H1 (cell line): ENCODE measurements at regions not wholly inside any gene's neighbourhood (a gene's known extent, or its start where the extent isn't known, plus 50 kb on each side); places are given as distances from the start of the nearest gene placed in this dataset.

Experiments used
- CTCF ChIA-PET: fragments of 300-600 bp; sonication (Branson Sonifier 250); formaldehyde crosslinking; loops from one replicate; lab custom pipeline; 2021; ENCODE audit not compliant: partially characterized antibody; lab: Charles Lee
- POLR2A ChIA-PET: fragments of 300-600 bp; sonication (Branson Sonifier 250); formaldehyde crosslinking; loops from one replicate; lab custom pipeline; 2021; ENCODE audit warnings: inconsistent platforms; ENCODE audit not compliant: partially characterized antibody; lab: Charles Lee
- DNase-seq, 2 experiments: peaks; one replicate each; pipeline versions ENCODE4 v3.0.0 to v3.0.0-alpha.2; 2010 to 2022; ENCODE audit warnings: low spot score in 2 of 2, low read depth in 1 of 2, mixed read lengths in 1 of 2
- FAIRE-seq: peaks from 2 replicates; lab custom pipeline; 2011; peaks lifted over from hg19 to GRCh38; lab: Jason Lieb, UNC
- H2AFZ ChIP-seq: 2 replicates; pipeline ENCODE4 v1.8.1; 2012; ENCODE audit warnings: low read length, inconsistent platforms
- H2AK5ac ChIP-seq: 2 replicates; pipeline ENCODE4 v1.6.1; 2013; ENCODE audit warnings: low read depth, low read length
- H2BK120ac ChIP-seq: replicated peaks from 2 replicates; pipeline ENCODE3; 2013; ENCODE audit warnings: low read depth, low read length, inconsistent platforms
- H2BK12ac ChIP-seq: 2 replicates; pipeline ENCODE4 v1.6.1; 2013; ENCODE audit warnings: low read depth, low read length
- H2BK15ac ChIP-seq: 2 replicates; pipeline ENCODE4 v1.6.1; 2013; ENCODE audit warnings: low read length
- H2BK20ac ChIP-seq: 2 replicates; pipeline ENCODE4 v1.6.1; 2013; ENCODE audit warnings: low read length
- H2BK5ac ChIP-seq: 2 replicates; pipeline ENCODE4 v1.6.1; 2013; ENCODE audit warnings: low read depth, low read length
- H3K14ac ChIP-seq: 2 replicates; pipeline ENCODE4 v1.6.1; 2013; ENCODE audit warnings: inconsistent platforms; ENCODE audit not compliant: insufficient read length
- H3K18ac ChIP-seq: 2 replicates; pipeline ENCODE4 v1.6.1; 2013; ENCODE audit warnings: low read length; ENCODE audit errors: extremely low read depth
- H3K23ac ChIP-seq: 2 replicates; pipeline ENCODE4 v1.6.1; 2013; ENCODE audit warnings: inconsistent platforms; ENCODE audit not compliant: insufficient read length
- H3K23me2 ChIP-seq: 2 replicates; pipeline ENCODE4 v1.6.1; 2013; ENCODE audit warnings: low read depth, low read length
- H3K27ac ChIP-seq: 2 replicates; pipeline ENCODE4 v1.6.1; 2011; ENCODE audit warnings: low read depth, low read length, inconsistent platforms
- H3K27me3 ChIP-seq, 4 experiments: replicated peaks in 1 of 4; 1 replicate in 1 of 4; 2 replicates in 3 of 4; pipeline versions ENCODE4 v1.6.1 to v1.8.1; 2011 to 2013; ENCODE audit warnings: low read length in 3 of 4, mild to moderate bottlenecking in 3 of 4, inconsistent platforms in 2 of 4, mixed read lengths in 2 of 4, moderate library complexity in 1 of 4; ENCODE audit not compliant: control insufficient read depth in 3 of 4, insufficient read depth in 3 of 4; ENCODE audit errors: extremely low read depth in 1 of 4
- H3K36me3 ChIP-seq, 4 experiments: 2 replicates each; pipeline versions ENCODE4 v1.6.1 to v1.8.1; 2011 to 2013; ENCODE audit warnings: mild to moderate bottlenecking in 4 of 4, low read length in 3 of 4, moderate library complexity in 2 of 4, control low read depth in 1 of 4, inconsistent platforms in 1 of 4; ENCODE audit not compliant: insufficient read depth in 4 of 4, control insufficient read depth in 2 of 4
- H3K4ac ChIP-seq: replicated peaks from 2 replicates; pipeline ENCODE3; 2013; ENCODE audit warnings: low read length, low read depth, mixed read lengths, inconsistent platforms; ENCODE audit not compliant: insufficient read length
- H3K4me1 ChIP-seq, 4 experiments: replicated peaks in 1 of 4; 1 replicate in 1 of 4; 2 replicates in 3 of 4; pipeline versions ENCODE4 v1.6.1 to v1.8.1; 2011 to 2013; ENCODE audit warnings: low read length in 3 of 4, inconsistent platforms in 2 of 4, mixed read lengths in 1 of 4; ENCODE audit not compliant: insufficient read depth in 4 of 4, control insufficient read depth in 3 of 4
- H3K4me2 ChIP-seq, 2 experiments: 2 replicates each; pipeline versions ENCODE4 v1.6.1 to v1.8.1; 2011 to 2013; ENCODE audit warnings: low read depth in 2 of 2, low read length in 2 of 2, control low read depth in 1 of 2, inconsistent platforms in 1 of 2, mild to moderate bottlenecking in 1 of 2; ENCODE audit not compliant: insufficient read depth in 1 of 2
- H3K4me3 ChIP-seq, 4 experiments: fragments of 200-600, 300-600 bp in 1 of 4; sonication (generic), shearing (Covaris generic), sonication (Bioruptor Twin) in 1 of 4; 2 replicates each; pipeline versions ENCODE4 v1.5.1 to v1.8.1; 2011 to 2016; ENCODE audit warnings: low read length in 4 of 4, low read depth in 3 of 4, control low read depth in 2 of 4, inconsistent platforms in 2 of 4, mild to moderate bottlenecking in 2 of 4, mixed read lengths in 1 of 4, moderate library complexity in 1 of 4; ENCODE audit not compliant: insufficient read depth in 2 of 4; ENCODE audit errors: extremely low read depth in 1 of 4
- H3K56ac ChIP-seq: replicated peaks from 2 replicates; pipeline ENCODE3; 2013; ENCODE audit warnings: low read depth, mild to moderate bottlenecking, mixed read lengths, low read length, inconsistent platforms; ENCODE audit not compliant: insufficient read length
- H3K79me1 ChIP-seq: 2 replicates; pipeline ENCODE4 v1.6.1; 2013; ENCODE audit warnings: low read depth, low read length, control low read depth
- H3K79me2 ChIP-seq, 2 experiments: 2 replicates each; pipeline versions ENCODE4 v1.6.1 to v1.8.1; 2012 to 2013; ENCODE audit warnings: low read length in 2 of 2, mild to moderate bottlenecking in 2 of 2, inconsistent platforms in 1 of 2; ENCODE audit not compliant: insufficient read depth in 2 of 2, control insufficient read depth in 1 of 2
- H3K9ac ChIP-seq, 4 experiments: replicated peaks in 1 of 4; 1 replicate in 1 of 4; 2 replicates in 3 of 4; pipeline versions ENCODE4 v1.6.1 to v1.8.1; 2011 to 2013; ENCODE audit warnings: low read depth in 3 of 4, low read length in 3 of 4, control low read depth in 2 of 4, mild to moderate bottlenecking in 2 of 4, moderate library complexity in 2 of 4, inconsistent platforms in 1 of 4; ENCODE audit errors: extremely low read depth in 1 of 4
- H3K9me3 ChIP-seq, 2 experiments: 2 replicates each; pipeline versions ENCODE4 v1.6.1 to v1.8.1; 2012 to 2013; ENCODE audit warnings: mild to moderate bottlenecking in 2 of 2, moderate library complexity in 2 of 2, control low read depth in 1 of 2, inconsistent platforms in 1 of 2, low read depth in 1 of 2, low read length in 1 of 2, mixed read lengths in 1 of 2; ENCODE audit not compliant: insufficient read depth in 2 of 2
- H4K20me1 ChIP-seq, 2 experiments: replicated peaks in 1 of 2; 2 replicates each; pipeline versions ENCODE3 to v1.8.1; 2011 to 2013; ENCODE audit warnings: inconsistent platforms in 2 of 2, low read length in 2 of 2, mild to moderate bottlenecking in 1 of 2; ENCODE audit not compliant: insufficient read depth in 2 of 2, control insufficient read depth in 1 of 2
- H4K5ac ChIP-seq: 2 replicates; pipeline ENCODE4 v1.6.1; 2013; ENCODE audit warnings: low read length, low read depth, mixed read lengths, inconsistent platforms; ENCODE audit not compliant: insufficient read length
- H4K8ac ChIP-seq: 2 replicates; pipeline ENCODE4 v1.8.0; 2013; ENCODE audit warnings: mild to moderate bottlenecking, moderate library complexity, low read length, inconsistent platforms; ENCODE audit not compliant: insufficient read depth; ENCODE audit errors: extremely low read depth
- H4K91ac ChIP-seq: replicated peaks from 2 replicates; pipeline ENCODE3; 2013; ENCODE audit warnings: low read length, mixed read lengths, inconsistent platforms; ENCODE audit not compliant: insufficient read length
- MAFK ChIP-seq: IDR thresholded peaks from 2 replicates; pipeline ENCODE4 v1.6.1; 2012; ENCODE audit warnings: low read depth, mild to moderate bottlenecking, improper control_type of control experiment, low read length
- RNF2 ChIP-seq: fragments of 200-900, 300-1000 bp; sonication (generic); IDR thresholded peaks from 2 replicates; pipeline ENCODE4 v1.7.1; 2016; ENCODE audit warnings: borderline replicate concordance, low read depth, mild to moderate bottlenecking, antibody characterized with exemption, low read length; ENCODE audit not compliant: poor library complexity, severe bottlenecking; ENCODE audit errors: missing control alignments
- SAP30 ChIP-seq: fragments of 300-600 bp; sonication (generic); IDR thresholded peaks from 2 replicates; pipeline ENCODE4 v1.7.1; 2012; ENCODE audit warnings: low read length, moderate library complexity, mild to moderate bottlenecking, inconsistent platforms; ENCODE audit not compliant: insufficient read depth, insufficient replicate concordance
- TBP ChIP-seq: IDR thresholded peaks from 2 replicates; pipeline ENCODE4 v1.6.1; 2011; ENCODE audit warnings: low read depth, low read length, improper control_type of control experiment
- WGBS, 2 experiments: shearing (Covaris generic) in 1 of 2; methylation state at CpG; one replicate each; pipeline versions ENCODE4 v1.1.6 to v1.1.7; 2013 to 2015; ENCODE audit warnings: low lambda C conversion rate in 2 of 2, mixed read lengths in 2 of 2, inconsistent platforms in 1 of 2, low coverage in 1 of 2, missing lambda C conversion rate in 1 of 2; ENCODE audit not compliant: insufficient replicate concordance in 2 of 2, insufficient coverage in 1 of 2, insufficient read length in 1 of 2; ENCODE audit errors: extremely low coverage in 1 of 2, missing lambda C conversion rate in 1 of 2; 5-methylcytosine and 5-hydroxymethylcytosine counted together

DNA sequence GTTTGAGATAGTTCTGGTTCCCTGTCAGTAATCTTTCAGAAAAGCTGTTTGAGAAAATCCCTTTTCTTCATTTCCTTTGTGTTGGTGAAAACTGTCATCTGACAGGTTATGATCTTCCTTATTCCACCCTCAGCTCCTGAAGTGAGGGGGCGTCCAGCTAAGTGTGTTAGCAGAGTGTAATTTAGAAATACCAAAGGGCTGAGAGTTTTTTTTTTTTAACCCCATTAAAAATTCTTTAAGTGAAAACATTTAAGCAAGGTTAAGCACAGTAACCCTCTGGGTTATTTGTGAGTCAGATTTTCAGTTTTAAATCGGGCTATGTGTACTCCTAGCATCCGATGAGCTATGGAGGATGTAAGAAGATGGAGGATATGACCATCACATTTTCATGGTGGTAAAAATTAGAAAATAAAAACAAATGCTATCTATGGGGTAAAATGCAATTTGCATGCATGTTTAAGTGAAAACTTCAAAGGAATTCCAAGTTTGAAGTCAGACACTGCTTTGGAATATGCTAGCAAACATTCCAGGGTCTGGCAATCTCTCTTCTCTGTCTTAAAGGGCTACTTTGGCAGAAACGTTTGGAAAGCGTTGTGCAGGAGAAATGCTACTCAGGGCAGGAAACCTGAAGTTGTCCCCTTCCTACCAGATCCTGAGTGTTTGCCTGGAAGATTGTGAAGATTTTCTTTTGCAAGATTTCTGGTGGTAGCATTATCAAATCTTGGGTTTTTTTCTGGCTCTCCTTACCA lies 197.0 kb upstream of the PRICKLE1 start:
- no peak overlapping the region for H3K4ac ChIP-seq
- H3K9me3 ChIP-seq = no peaks in the 10 kb centered on the region
- H3K14ac ChIP-seq = no peak overlapping the region
- ChIA-PET POLR2A (no interaction called here), CTCF (interaction anchor here (1.1 kb wide), 1 partner anchor 282 kb away, joined by 3 read pairs; no protein-coding TSS in a partner anchor)
- H3K79me1 ChIP-seq = no peaks in the 10 kb centered on the region
- 94% methylated on average over 5 of the region's 5 CpGs; no CpG with 5 or more reads in 1 of the 2 experiments for WGBS, 2 experiments
- H3K4me1 ChIP-seq = no peaks in the 10 kb centered on the region
- H4K8ac ChIP-seq = no peak overlapping the region
- H3K27ac ChIP-seq = no peak overlapping the region
- no peak overlapping the region for H2BK15ac ChIP-seq
- no peak overlapping the region for H3K4me2 ChIP-seq
- no peaks in the 10 kb centered on the region for H3K36me3 ChIP-seq
- no peak overlapping the region for H4K91ac ChIP-seq
- TF ChIP-seq RNF2 = no peak
- no peak for TF ChIP-seq SAP30
- TF ChIP-seq TBP = no peak
- no peak for TF ChIP-seq MAFK
- H3K9ac ChIP-seq = no peak overlapping the region
- H2BK20ac ChIP-seq = no peak overlapping the region
- H3K4me3 ChIP-seq = no peak overlapping the region
- no peak for DNase-seq
- H2BK12ac ChIP-seq = no peak overlapping the region
- no peaks in the 10 kb centered on the region for H3K79me2 ChIP-seq
- H2AK5ac ChIP-seq = no peak overlapping the region
- no peaks in the 10 kb centered on the region for H3K23me2 ChIP-seq
- H3K18ac ChIP-seq = no peak overlapping the region
- H3K27me3 ChIP-seq = no peaks in the 10 kb centered on the region
- H2AFZ ChIP-seq = no peak overlapping the region
- no peak for FAIRE-seq
- no peaks in the 10 kb centered on the region for H4K20me1 ChIP-seq
- no peak overlapping the region for H2BK5ac ChIP-seq
- no peak overlapping the region for H4K5ac ChIP-seq
- H2BK120ac ChIP-seq = no peak overlapping the region
- no peak overlapping the region for H3K23ac ChIP-seq
- no peak overlapping the region for H3K56ac ChIP-seq
